Cardiac septum (tissue), 1 donor: ENCODE measurements at regions not wholly inside any gene's neighbourhood (a gene's known extent, or its start where the extent isn't known, plus 50 kb on each side); places are given as distances from the start of the nearest gene placed in this dataset.
"Not testable (repeated sequence)": the region's sequence is repeated elsewhere in the genome, so short reads cannot be mapped to it uniquely, and the experiment has no call there.

ENCODE experiments used
- DNase-seq: peaks from one replicate; pipeline ENCODE4 v3.0.0-alpha.2; 2020; ENCODE audit warnings: low spot score
- intact Hi-C: fragments of 100-400 bp; cut with DNase I; formaldehyde crosslinking; loops from one replicate; pipeline ENCODE4 v1.14.0; 2022
- donor health status: DM: no; HTN: no; CAD: no.

DNA sequence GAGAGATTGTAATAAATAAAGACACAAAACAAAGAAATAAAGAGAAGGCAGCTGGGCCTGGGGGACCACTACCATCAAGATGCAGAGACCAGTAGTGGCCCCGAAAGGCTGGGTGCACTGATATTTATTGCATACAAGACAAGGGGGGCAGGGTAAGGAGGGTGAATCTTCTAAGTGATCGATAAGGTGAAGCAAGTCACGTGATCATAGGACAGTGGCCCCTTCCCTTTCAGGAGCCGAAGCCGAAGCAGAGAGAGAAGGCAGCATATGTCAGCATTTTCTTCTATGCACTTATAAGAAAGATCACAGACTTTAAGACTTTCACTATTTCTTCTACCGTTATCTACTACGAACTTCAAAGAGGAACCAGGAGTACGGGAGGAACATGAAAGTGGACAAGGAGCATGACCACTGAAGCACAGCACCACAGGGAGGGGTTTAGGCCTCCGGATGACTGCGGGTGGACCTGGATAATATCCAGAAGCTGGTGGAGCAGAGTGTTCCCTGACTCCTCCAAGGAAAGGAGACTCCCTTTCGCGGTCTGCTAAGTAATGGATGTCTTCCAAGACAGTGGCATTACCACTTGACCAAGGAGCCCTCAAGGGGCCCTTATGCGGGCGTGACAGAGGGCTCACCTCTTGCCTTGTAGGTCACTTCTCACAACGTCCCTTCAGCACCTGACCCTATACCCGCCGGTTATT lies 126.4 kb downstream of the RBM46 start:
- intact Hi-C loops: not testable (repeated sequence)

DNA sequence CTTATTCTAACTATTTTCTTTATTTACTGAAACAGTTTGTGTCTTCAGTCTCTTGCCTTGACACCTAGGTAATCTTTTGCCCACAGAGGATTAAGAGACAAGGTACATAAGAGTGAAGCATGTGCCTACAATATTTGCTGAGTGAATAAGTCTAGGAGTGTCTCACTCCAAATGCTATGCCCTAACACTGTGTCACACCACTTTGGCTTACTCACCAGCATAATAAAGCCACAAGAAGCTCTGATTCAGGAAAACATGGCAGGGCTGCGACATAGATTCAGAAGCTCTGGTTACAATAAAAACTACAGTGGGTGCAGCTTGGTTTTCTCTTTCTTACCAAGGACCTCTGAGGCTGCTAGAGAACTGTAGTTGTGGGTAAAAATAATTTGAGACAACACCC lies 127.1 kb downstream of the RBM46 start:
- no peak for DNase-seq
- intact Hi-C loops: no loop called here

More for the DNA sequence above, 126.4 kb downstream of the RBM46 start:
- not testable (repeated sequence) for DNase-seq

DNA sequence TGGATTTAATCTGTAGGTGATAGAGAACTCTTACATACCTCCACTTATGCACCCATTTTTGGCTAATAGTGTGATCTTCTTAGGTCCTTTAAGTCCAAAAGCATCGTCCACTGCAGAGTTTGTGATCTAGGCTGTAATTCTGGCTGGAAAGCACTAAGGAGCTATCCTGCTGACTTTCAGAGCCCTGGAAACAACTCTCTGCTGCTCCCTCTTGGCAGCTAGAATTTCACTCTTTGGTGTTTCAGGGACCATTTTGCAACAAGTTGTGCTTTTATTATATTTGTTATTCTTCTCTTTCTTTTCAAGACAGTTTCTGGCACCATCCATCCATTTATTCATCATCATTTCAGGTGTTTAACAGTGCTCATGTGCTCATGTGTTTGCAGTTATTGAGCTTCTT lies 130.0 kb downstream of the RBM46 start:
- no peak for DNase-seq
- intact Hi-C loops: no loop called here

DNA sequence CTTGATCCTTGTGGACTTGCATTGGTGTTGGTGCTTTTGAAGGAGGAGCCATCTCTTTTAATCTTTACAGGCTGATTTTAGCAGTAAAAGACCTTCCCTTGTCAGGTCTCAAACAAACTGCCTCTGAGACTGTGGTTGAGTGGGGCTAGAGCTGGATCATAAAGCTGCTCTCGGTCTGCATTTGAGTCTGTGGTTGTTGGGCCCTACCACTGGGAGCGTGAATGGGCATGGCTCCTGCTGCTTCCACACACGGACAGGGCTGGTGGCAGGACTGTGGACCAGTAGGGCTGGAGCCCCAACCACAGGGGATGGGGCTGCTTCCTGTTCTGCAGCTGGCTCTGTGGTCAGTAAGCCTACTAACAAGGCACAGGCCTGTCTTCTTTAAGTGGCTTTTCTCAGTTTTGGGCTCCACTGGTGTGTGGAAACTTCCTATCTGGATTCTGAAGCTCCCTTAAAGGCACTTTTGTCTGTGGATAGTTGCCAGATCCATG lies 130.6 kb downstream of the RBM46 start:
- DNase-seq: no peak
- intact Hi-C loops: no loop called here

DNA sequence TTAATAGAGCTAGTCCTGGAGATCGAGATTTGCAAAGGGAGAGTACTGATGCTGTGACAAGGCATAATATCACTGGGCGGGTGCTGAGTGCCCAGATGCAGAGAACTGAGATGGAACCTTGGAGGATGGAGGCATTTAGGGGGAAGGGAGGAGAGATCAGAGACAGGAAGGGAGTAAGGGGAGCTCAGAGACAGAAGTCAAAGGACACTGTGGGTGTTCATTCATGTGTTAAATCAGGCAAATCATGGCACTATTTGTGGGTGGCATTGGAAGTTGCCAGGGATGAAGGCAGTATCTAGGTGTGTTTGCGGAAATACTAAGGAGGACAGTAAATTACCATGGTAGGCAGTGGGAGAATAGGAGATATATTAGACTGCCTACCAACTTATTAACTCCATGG lies 135.0 kb downstream of the RBM46 start:
- intact Hi-C loops: no loop called here
- DNase-seq: no peak

DNA sequence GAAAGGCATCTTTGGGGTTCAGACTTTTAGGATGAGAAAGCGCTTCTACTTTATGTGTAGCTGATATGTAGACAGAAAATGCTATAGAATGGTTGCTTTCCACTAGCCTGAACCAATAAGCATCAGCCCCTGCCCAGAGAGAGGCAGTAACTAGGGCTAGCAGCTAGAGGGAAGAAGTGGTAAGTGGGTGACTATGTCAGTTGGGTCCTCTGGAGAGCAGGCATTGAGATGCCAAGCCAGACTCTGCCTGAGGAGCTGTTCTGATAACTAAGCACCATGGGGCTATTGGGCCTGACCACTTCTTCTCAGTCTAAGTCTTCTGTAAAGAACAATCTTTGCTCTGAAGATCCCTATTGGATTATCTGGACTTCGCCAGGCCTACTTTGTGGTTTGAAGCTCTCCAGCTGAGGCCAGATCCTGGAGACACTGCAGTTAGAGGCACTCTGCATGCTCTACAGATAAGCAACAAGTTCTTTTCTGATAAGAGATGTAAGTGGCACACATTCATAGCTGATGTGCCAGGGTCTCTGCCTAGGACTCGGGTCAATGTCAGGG lies 146.1 kb downstream of the RBM46 start:
- no peak for DNase-seq
- intact Hi-C loops: no loop called here

DNA sequence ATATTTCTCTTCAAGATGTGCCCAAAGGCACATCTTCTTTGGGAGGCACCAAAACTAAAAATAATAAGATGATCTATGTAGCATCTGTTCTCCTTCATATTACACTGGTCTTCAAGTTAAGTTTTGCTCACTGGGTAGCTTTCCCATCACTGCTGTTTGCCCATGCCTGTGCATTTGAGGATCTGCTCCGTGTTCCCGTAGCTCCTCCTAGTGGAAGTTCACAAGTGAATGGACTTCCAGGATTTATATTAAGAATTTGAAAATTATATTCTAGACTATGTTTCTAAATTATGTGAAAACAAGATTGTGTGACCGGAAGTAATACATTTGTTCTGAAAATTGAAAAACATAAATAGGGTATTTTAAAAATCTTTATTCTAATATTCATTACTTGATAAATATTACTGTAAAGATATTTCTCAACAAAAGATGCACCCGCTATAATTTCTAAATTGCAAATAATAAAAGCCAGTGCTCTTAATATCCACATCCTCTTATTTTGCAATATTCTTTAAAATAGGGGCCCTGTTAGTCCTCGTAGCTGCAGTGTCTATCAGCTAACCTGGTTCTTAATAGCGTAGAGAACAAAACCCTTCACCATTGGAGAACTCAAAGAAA lies 147.7 kb downstream of the RBM46 start:
- intact Hi-C loops: no loop called here

DNA sequence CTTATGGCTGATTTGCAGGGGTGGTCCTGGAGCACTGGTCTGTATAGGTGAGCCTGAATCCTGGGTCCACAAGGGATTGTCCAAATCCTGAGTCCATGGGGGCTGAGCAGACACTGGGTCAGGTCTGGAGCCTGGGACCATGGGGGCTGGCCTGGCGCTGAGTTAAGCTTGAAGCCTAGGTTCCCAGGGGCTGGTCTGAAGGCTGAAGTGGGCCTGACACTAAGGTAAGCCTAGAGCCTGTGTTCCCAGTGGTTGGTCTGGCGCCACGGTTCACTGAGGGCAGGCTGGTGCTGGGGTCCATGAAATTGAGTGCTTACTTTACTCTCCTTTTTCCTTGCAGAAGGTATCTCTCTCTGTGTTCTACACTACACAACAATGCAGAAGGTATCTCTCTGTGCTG lies 155.8 kb downstream of the RBM46 start:
- DNase-seq: no peak
- intact Hi-C loops: no loop called here

More for the DNA sequence above, 147.7 kb downstream of the RBM46 start:
- DNase-seq: no peak

DNA sequence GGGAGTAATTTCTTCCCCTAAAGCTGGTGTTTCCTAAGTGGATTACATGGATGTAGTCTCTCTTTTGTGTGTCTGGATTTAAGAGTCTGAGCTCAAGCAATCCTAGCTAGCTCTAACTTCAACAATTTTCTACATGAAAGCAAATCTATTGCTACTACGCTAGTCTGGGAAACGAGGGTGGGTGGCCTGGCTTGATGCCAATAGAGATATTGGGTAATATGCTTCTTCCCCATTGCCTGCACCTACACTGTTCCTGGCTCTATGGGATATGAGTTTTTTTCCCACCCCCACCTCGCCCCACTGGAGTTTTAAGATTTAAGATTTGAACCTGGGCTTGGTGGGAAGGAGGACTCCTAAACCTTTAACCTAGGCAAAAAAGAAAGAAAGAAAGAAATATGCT lies 158.8 kb downstream of the RBM46 start:
- intact Hi-C loops: no loop called here
- DNase-seq: no peak

DNA sequence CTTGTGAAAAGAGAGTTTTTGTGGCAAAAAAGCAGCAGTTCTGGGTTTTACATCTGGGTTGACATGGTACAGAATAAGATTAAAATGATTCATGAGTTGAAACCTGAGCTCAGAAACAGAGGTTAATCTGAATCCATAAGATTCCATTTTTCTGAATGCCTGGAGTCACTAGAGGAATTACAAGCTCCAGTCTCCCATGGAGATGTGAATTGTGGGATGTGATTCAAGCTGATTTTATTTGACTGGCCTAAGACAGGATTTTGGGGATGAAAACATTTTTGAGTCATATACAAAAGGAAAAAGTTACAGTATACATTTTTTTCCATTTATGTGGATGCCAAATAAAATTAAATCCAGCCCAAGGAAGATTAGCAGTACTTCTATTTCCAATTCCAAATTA lies 161.1 kb downstream of the RBM46 start:
- intact Hi-C loops: no loop called here
- DNase-seq: no peak

DNA sequence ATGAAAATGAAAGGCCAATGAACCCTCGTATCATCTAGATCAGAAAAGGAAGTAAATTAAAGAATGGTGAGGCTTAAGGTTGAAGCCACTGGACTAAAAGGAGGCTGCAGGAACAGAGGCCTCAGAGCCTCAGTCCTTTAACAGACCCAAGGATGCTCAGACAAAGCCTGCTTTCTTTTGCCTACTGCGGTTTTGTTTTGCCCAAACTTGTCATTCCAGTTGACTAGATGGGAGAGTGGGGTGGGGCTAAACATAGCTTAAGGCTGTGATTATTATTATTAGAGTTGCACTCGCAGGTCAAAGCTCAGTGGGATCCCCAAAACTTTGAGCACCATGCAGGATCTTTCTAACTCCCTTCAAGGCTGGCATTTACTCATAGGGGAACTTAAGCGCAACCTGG lies 163.9 kb downstream of the RBM46 start:
- intact Hi-C loops: no loop called here
- no peak for DNase-seq

DNA sequence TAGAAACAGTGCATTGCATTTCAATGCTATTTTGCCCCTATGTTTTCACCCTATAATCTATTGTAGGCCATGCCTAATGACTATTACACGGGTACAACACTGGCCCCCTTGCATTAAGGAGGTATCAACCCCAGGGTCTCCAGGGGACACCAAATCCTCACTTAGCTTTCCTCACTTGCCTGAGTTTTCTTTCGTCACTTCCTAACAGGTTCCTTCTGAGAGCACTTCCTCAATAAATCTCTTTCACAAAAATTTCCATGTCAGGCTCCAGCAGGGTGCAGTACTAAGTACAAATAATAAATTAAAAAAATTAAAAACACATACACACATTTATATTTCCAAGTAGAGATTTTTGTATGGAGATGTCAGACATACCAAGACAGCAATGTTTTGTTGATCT lies 165.0 kb downstream of the RBM46 start:
- intact Hi-C loops: no loop called here
- DNase-seq: no peak

DNA sequence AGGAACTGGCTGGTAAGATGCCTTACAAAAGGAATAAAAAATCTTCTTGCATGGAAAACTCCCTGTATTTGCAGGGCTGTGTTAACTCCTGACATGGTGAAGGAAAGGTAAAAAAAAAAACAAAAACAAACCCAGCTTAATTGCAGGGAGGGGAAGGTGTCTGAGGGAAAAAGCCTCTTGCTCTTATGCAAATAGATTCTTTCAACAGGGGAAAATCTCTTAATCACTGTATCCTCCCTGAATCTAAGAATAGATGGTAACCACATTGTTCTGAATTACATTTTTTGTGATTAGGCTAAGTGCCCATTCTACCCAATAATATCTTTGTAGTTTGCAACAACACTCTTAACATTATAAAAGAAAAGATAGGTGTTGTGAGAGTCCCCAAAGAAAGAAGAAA lies 172.6 kb downstream of the RBM46 start:
- intact Hi-C loops: no loop called here
- no peak for DNase-seq

DNA sequence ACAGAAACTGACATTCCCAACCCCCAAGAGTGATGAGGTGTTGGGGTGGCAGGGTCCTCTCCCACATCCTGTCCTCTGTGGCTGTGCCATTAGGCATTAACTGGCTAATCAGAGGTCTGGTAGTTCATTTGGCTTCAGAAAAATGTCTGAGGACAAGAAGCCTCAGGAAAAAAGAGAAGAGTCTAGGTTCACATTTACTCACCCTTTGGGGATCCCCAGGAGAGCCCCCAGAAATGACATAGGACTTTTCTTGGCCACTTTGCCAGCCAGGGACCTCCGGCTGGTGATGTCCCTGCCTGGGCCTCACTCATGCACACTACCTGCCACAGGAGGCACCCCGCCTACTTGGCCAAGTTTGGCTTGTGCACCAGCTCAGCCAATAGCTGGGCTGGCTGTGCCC lies 173.0 kb downstream of the RBM46 start:
- intact Hi-C loops: no loop called here
- no peak for DNase-seq

DNA sequence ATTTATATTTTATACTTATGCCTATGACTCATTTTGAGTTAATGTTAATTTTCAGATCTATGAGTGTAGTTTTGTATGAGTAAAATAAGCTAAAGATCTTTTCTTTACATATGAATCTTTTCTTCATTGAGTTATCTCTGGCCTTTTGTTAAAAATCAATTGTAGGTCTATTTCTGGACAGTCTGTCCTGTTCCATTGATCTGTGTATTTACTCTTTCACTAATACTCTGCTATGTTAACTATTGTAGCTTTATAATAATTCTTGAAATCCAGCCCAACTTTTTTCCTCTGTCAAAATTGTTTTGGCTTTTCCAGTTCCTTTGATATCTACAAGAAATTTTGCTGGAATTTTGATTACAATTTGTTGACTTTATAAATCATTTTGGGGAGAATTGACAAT lies 177.0 kb downstream of the RBM46 start:
- intact Hi-C loops: no loop called here

DNA sequence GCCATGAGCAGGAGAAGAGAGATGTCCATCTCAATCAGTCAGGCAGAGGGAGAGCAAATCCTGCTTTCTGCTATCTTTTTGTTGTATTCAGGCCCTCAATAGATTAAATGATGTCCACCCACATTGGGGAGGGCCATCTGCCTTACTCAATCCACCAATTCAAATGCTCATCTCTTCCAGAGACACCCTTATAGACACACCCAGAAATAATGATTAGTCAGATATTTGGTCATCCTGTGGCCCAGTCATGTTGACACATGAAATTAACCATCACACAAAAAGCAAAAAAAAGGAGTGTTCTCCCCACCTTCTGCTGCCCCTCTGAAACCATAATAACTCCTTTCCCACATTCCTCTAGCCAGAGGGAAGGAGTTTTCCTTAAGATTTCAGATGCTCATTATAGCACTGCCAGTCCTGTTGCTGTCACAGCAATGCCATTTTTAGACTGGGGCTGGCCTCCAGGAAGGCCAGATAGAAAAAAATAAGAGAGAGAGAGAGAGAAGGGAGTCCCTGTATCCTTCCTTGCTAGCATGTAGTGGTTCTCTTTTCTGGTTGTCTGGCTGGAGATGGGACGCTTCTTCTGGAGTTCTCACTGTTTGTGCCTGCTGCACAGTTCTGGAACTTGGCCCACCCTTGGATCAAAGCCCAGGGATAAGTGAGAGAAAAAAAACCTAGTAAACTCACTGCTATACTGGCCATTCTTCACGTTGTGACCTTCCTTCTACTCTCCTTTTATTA lies 177.7 kb downstream of the RBM46 start:
- no peak for DNase-seq
- intact Hi-C loops: no loop called here

More for the DNA sequence above, 177.0 kb downstream of the RBM46 start:
- DNase-seq: no peak

DNA sequence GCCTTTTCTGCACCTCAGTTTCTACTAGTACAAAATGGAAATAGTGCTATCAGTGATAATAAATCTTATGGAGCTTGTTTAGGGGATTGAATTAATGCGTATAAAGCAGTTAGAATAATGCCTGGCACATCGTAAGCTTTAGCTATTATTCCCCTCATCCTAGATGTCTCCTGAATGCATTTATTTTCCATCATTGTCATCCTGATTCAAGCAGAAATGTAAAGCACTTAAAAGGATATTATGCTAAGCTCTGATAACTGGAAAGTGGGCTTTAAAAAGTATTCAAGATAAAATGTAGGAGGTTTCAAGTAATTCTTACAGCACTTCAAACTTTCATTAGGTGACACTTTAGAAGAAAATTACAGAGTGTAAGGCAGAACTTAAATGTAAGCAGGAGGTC lies 178.7 kb downstream of the RBM46 start:
- intact Hi-C loops: no loop called here
- DNase-seq: no peak

DNA sequence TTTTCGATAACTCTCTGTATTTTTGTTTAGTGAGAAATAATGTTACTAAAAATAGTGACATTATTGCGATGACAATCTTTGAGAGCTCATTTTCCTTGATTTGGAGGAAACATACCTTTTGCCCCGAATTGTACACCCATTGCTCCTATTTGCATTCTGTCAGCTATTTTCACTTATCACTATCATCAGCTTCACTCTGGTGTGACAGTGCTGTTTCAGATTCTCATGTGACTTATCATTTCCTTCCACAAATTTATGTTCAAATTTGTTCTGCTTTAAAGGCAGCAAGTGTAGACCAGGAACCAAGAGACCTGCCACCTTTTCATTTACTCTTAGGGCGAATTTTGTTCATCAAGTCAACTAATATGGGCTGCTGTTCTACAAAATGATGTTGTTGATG lies 179.4 kb downstream of the RBM46 start:
- intact Hi-C loops: no loop called here
- no peak for DNase-seq

DNA sequence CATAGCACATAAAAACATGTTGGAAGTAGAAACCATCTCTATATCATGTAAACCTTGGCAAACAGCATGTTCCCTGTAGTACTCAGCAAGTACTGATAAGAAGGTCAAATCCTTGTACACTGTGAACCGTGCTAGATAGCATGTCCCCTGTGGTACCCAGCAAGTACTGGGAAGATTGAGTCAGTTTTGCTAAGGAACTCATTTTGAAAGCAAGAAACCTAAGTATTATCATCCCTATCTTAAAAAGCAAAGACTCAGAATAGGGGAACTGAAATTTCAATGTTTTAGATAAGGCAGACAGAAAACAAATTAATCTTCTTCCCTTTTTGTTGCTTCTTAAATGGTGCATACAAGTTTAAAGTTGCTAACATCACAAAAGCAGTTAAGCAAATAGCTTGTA lies 180.2 kb downstream of the RBM46 start:
- DNase-seq: no peak
- intact Hi-C loops: no loop called here

DNA sequence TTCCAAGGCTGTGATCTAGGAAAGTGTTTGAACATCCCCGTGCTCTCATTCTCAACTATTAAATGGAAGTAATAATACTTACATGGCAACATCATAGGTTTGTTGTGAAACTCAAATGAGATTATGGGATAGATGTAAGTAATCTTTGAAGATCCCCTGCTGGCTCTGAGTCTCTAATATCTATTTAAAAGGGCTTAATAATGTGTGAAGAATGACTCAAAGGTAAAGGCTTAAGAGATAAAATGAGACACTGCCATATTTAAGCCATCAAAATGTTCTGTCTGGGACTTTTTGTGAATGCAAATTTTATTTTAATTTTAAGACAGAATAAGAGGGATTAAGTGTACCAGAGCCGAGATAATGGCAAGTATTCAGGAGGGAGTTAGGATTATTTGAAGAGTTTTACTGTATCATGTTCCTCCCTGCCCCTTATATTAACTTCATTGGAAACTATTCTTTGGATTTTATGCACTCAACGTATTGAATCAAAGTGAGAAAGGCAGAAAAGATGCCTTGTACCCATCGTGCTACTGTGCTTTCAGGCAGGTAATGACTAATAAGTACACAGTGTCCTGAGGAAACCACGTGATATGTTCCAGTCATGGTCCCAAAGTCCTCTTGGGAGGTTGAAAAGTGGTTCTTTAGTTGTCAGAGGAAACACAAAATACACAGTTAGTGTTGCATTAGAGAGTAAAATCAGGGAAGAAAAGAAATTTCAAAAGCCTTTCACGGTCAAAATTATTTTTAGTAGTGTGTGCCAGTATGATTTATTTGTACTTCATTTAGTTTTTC lies 192.4 kb downstream of the RBM46 start:
- no peak for DNase-seq
- intact Hi-C loops: no loop called here
